DOHH2 (cell line): ENCODE measurements at regions not wholly inside any gene's neighbourhood (a gene's known extent, or its start where the extent isn't known, plus 50 kb on each side); places are given as distances from the start of the nearest gene placed in this dataset.

ENCODE experiments used
- CTCF ChIP-seq: fragments of 200-600 bp; sonication (generic); IDR thresholded peaks from one replicate; pipeline ENCODE4 v1.5.1; 2014; ENCODE audit warnings: antibody characterized with exemption, mild to moderate bottlenecking, low read depth, low read length; ENCODE audit not compliant: poor library complexity, severe bottlenecking
- EZH2phosphoT487 ChIP-seq: fragments of 200-600 bp; sonication (generic); IDR thresholded peaks from 2 replicates; pipeline ENCODE4 v1.6.1; 2017; ENCODE audit warnings: borderline replicate concordance, mild to moderate bottlenecking, antibody characterized with exemption, low read length, moderate library complexity, mixed read lengths

GRCh38 chr18:25445430-25445829 lies 93.5 kb upstream of the ZNF521 start:
- no peak for TF ChIP-seq CTCF
- no peak for TF ChIP-seq EZH2phosphoT487
